ENCODE measurements at regions not wholly inside any gene's neighbourhood (a gene's known extent, or its start where the extent isn't known, plus 50 kb on each side); places are given as distances from the start of the nearest gene placed in this dataset.

GRCh38 chr7:108684629-108685028 lies 115.0 kb downstream of the DNAJB9 start:
- Histone ChIP-seq H3K4me1 (ENCODE audit: control insufficient read depth, insufficient read depth, low read length) (no peaks in the 10 kb centered on the region), H3K27ac (ENCODE audit: low read length) (no peak overlapping the region), H3K9me3 (ENCODE audit: control insufficient read depth, low read depth, low read length) (no peaks in the 10 kb centered on the region), H3K36me3 (ENCODE audit: control insufficient read depth, insufficient read depth, low read length) (no peaks in the 10 kb centered on the region), H3K4me3 (ENCODE audit: low read length) (no peak overlapping the region), H3K27me3 (ENCODE audit: control insufficient read depth, insufficient read depth, low read length) (no peaks in the 10 kb centered on the region)
- WGBS (ENCODE audit: insufficient coverage, low lambda C conversion rate) = 91% methylated on average over 1 of the region's 4 CpGs
- no peak for DNase-seq

- no peaks in the 10 kb centered on the region for H3K27me3 ChIP-seq (ENCODE audit: control insufficient read depth, insufficient read depth, low read length)
- no peak overlapping the region for H3K27ac ChIP-seq (ENCODE audit: low read length)
- H3K4me3 ChIP-seq (ENCODE audit: low read length) = no peak overlapping the region
- WGBS (ENCODE audit: insufficient coverage, low lambda C conversion rate) = 100% methylated on average over 1 of the region's 1 CpG
- no peaks in the 10 kb centered on the region for H3K9me3 ChIP-seq (ENCODE audit: control insufficient read depth, low read depth, low read length)
- no peaks in the 10 kb centered on the region for H3K4me1 ChIP-seq (ENCODE audit: control insufficient read depth, insufficient read depth, low read length)
- no peak for DNase-seq
- H3K36me3 ChIP-seq (ENCODE audit: control insufficient read depth, insufficient read depth, low read length) = no peaks in the 10 kb centered on the region
Observed at GRCh38 chr7:108686494-108686893, 116.8 kb downstream of the DNAJB9 start.

GRCh38 chr7:108697254-108697653 lies 127.6 kb downstream of the DNAJB9 start:
- Histone ChIP-seq H3K4me1 (ENCODE audit: control insufficient read depth, insufficient read depth, low read length) (no peaks in the 10 kb centered on the region), H3K4me3 (ENCODE audit: low read length) (no peak overlapping the region), H3K36me3 (ENCODE audit: control insufficient read depth, insufficient read depth, low read length) (no peaks in the 10 kb centered on the region), H3K9me3 (ENCODE audit: control insufficient read depth, low read depth, low read length) (no peaks in the 10 kb centered on the region), H3K27ac (ENCODE audit: low read length) (no peak overlapping the region), H3K27me3 (ENCODE audit: control insufficient read depth, insufficient read depth, low read length) (no peaks in the 10 kb centered on the region)
- no peak for DNase-seq
- WGBS (ENCODE audit: insufficient coverage, low lambda C conversion rate) = 51% methylated on average over 2 of the region's 4 CpGs

GRCh38 chr7:108711611-108712010 lies 141.9 kb downstream of the DNAJB9 start:
- no peak for DNase-seq
- H3K9me3 ChIP-seq (ENCODE audit: control insufficient read depth, low read depth, low read length) = no peaks in the 10 kb centered on the region
- no peak overlapping the region for H3K27ac ChIP-seq (ENCODE audit: low read length)
- H3K4me3 ChIP-seq (ENCODE audit: low read length) = no peak overlapping the region
- no peaks in the 10 kb centered on the region for H3K4me1 ChIP-seq (ENCODE audit: control insufficient read depth, insufficient read depth, low read length)
- H3K36me3 ChIP-seq (ENCODE audit: control insufficient read depth, insufficient read depth, low read length) = no peaks in the 10 kb centered on the region
- H3K27me3 ChIP-seq (ENCODE audit: control insufficient read depth, insufficient read depth, low read length) = no peaks in the 10 kb centered on the region

- Histone ChIP-seq H3K4me3 (ENCODE audit: low read length) (no peak overlapping the region), H3K27me3 (ENCODE audit: control insufficient read depth, insufficient read depth, low read length) (no peaks in the 10 kb centered on the region), H3K4me1 (ENCODE audit: control insufficient read depth, insufficient read depth, low read length) (no peaks in the 10 kb centered on the region), H3K27ac (ENCODE audit: low read length) (no peak overlapping the region), H3K36me3 (ENCODE audit: control insufficient read depth, insufficient read depth, low read length) (no peaks in the 10 kb centered on the region), H3K9me3 (ENCODE audit: control insufficient read depth, low read depth, low read length) (no peaks in the 10 kb centered on the region)
- no peak for DNase-seq
- no CpG with 5 or more reads among the region's 1 CpG for WGBS (ENCODE audit: insufficient coverage, low lambda C conversion rate)
Observed at GRCh38 chr7:108716783-108717182, 147.1 kb downstream of the DNAJB9 start.

- DNase-seq = no peak
- no peak overlapping the region for H3K27ac ChIP-seq (ENCODE audit: low read length)
- H3K4me1 ChIP-seq (ENCODE audit: control insufficient read depth, insufficient read depth, low read length) = no peaks in the 10 kb centered on the region
- H3K27me3 ChIP-seq (ENCODE audit: control insufficient read depth, insufficient read depth, low read length) = no peaks in the 10 kb centered on the region
- no peaks in the 10 kb centered on the region for H3K36me3 ChIP-seq (ENCODE audit: control insufficient read depth, insufficient read depth, low read length)
- no peaks in the 10 kb centered on the region for H3K9me3 ChIP-seq (ENCODE audit: control insufficient read depth, low read depth, low read length)
- H3K4me3 ChIP-seq (ENCODE audit: low read length) = no peak overlapping the region
Observed at GRCh38 chr7:108717781-108718180, 148.1 kb downstream of the DNAJB9 start.

- Histone ChIP-seq H3K4me3 (ENCODE audit: low read length) (no peak overlapping the region), H3K36me3 (ENCODE audit: control insufficient read depth, insufficient read depth, low read length) (no peaks in the 10 kb centered on the region), H3K9me3 (ENCODE audit: control insufficient read depth, low read depth, low read length) (no peaks in the 10 kb centered on the region), H3K4me1 (ENCODE audit: control insufficient read depth, insufficient read depth, low read length) (no peaks in the 10 kb centered on the region), H3K27me3 (ENCODE audit: control insufficient read depth, insufficient read depth, low read length) (no peaks in the 10 kb centered on the region), H3K27ac (ENCODE audit: low read length) (no peak overlapping the region)
- DNase-seq = no peak
Observed at GRCh38 chr7:108719631-108720030, 150.0 kb downstream of the DNAJB9 start.

- no peak overlapping the region for H3K27ac ChIP-seq (ENCODE audit: low read length)
- H3K4me3 ChIP-seq (ENCODE audit: low read length) = no peak overlapping the region
- 71% methylated on average over 1 of the region's 1 CpG for WGBS (ENCODE audit: insufficient coverage, low lambda C conversion rate)
Observed at GRCh38 chr7:108722561-108722960, 152.9 kb downstream of the DNAJB9 start.

GRCh38 chr7:108723381-108723814 lies 153.7 kb downstream of the DNAJB9 start:
- no peaks in the 10 kb centered on the region for H3K4me1 ChIP-seq (ENCODE audit: control insufficient read depth, insufficient read depth, low read length)
- DNase-seq = no peak
- WGBS (ENCODE audit: insufficient coverage, low lambda C conversion rate) = 100% methylated on average over 1 of the region's 4 CpGs
- no peaks in the 10 kb centered on the region for H3K9me3 ChIP-seq (ENCODE audit: control insufficient read depth, low read depth, low read length)
- no peak overlapping the region for H3K4me3 ChIP-seq (ENCODE audit: low read length)
- no peaks in the 10 kb centered on the region for H3K27me3 ChIP-seq (ENCODE audit: control insufficient read depth, insufficient read depth, low read length)
- H3K36me3 ChIP-seq (ENCODE audit: control insufficient read depth, insufficient read depth, low read length) = no peaks in the 10 kb centered on the region
- H3K27ac ChIP-seq (ENCODE audit: low read length) = no peak overlapping the region

More at GRCh38 chr7:108722561-108722960, 152.9 kb downstream of the DNAJB9 start:
- H3K4me1 ChIP-seq (ENCODE audit: control insufficient read depth, insufficient read depth, low read length) = no peaks in the 10 kb centered on the region
- DNase-seq = no peak
- H3K27me3 ChIP-seq (ENCODE audit: control insufficient read depth, insufficient read depth, low read length) = no peaks in the 10 kb centered on the region
- no peaks in the 10 kb centered on the region for H3K36me3 ChIP-seq (ENCODE audit: control insufficient read depth, insufficient read depth, low read length)
- no peaks in the 10 kb centered on the region for H3K9me3 ChIP-seq (ENCODE audit: control insufficient read depth, low read depth, low read length)

GRCh38 chr7:108724251-108725100 lies 154.8 kb downstream of the DNAJB9 start:
- WGBS (ENCODE audit: insufficient coverage, low lambda C conversion rate) = no CpG with 5 or more reads among the region's 3 CpGs
- Histone ChIP-seq H3K4me1 (ENCODE audit: control insufficient read depth, insufficient read depth, low read length) (no peaks in the 10 kb centered on the region), H3K4me3 (ENCODE audit: low read length) (no peak overlapping the region), H3K27me3 (ENCODE audit: control insufficient read depth, insufficient read depth, low read length) (no peaks in the 10 kb centered on the region), H3K27ac (ENCODE audit: low read length) (no peak overlapping the region), H3K9me3 (ENCODE audit: control insufficient read depth, low read depth, low read length) (no peaks in the 10 kb centered on the region), H3K36me3 (ENCODE audit: control insufficient read depth, insufficient read depth, low read length) (no peaks in the 10 kb centered on the region)
- no peak for DNase-seq

- Histone ChIP-seq H3K9me3 (ENCODE audit: control insufficient read depth, low read depth, low read length) (no peaks in the 10 kb centered on the region), H3K4me1 (ENCODE audit: control insufficient read depth, insufficient read depth, low read length) (no peaks in the 10 kb centered on the region), H3K27ac (ENCODE audit: low read length) (no peak overlapping the region), H3K27me3 (ENCODE audit: control insufficient read depth, insufficient read depth, low read length) (no peaks in the 10 kb centered on the region), H3K4me3 (ENCODE audit: low read length) (no peak overlapping the region), H3K36me3 (ENCODE audit: control insufficient read depth, insufficient read depth, low read length) (no peaks in the 10 kb centered on the region)
- DNase-seq = no peak
Observed at GRCh38 chr7:108735814-108736213, 166.1 kb downstream of the DNAJB9 start.
